Suprapubic skin (tissue), 4 donors: ENCODE measurements at regions not wholly inside any gene's neighbourhood (a gene's known extent, or its start where the extent isn't known, plus 50 kb on each side); places are given as distances from the start of the nearest gene placed in this dataset.

Experiments
- DNase-seq, 2 donors: peaks; one replicate each; pipeline ENCODE4 v3.0.0-alpha.2; 2019; ENCODE audit warnings: low spot score in 2 of 2
- H3K27ac ChIP-seq: fragments of 200-600 bp; sonication (generic); one replicate; pipeline ENCODE4 v1.5.1; 2019
- H3K27me3 ChIP-seq: fragments of 200-600 bp; sonication (generic); one replicate; pipeline ENCODE4 v1.5.1; 2019
- H3K36me3 ChIP-seq: fragments of 200-600 bp; sonication (generic); one replicate; pipeline ENCODE4 v1.5.1; 2019
- H3K4me1 ChIP-seq: fragments of 200-600 bp; sonication (generic); one replicate; pipeline ENCODE4 v1.5.1; 2019
- H3K4me3 ChIP-seq: fragments of 200-600 bp; sonication (generic); one replicate; pipeline ENCODE4 v1.5.1; 2019; ENCODE audit warnings: mild to moderate bottlenecking
- H3K9me3 ChIP-seq: fragments of 200-600 bp; sonication (generic); one replicate; pipeline ENCODE4 v1.5.1; 2019
- EP300 ChIP-seq: sonication (generic); formaldehyde crosslinking; IDR thresholded peaks from one replicate; pipeline ENCODE4 v1.6.1; 2017; ENCODE audit warnings: antibody characterized with exemption
- POLR2A ChIP-seq, 2 donors: fragments of 450-650 bp; IDR thresholded peaks; one replicate each; pipeline ENCODE4 v1.6.1; 2017; ENCODE audit warnings: antibody characterized with exemption in 2 of 2, mild to moderate bottlenecking in 2 of 2, moderate library complexity in 2 of 2
- POLR2AphosphoS5 ChIP-seq, 3 donors: sonication (generic); formaldehyde crosslinking; IDR thresholded peaks; one replicate each; pipeline ENCODE4 v1.6.1; 2017; ENCODE audit warnings: antibody characterized with exemption in 3 of 3
- WGBS: methylation state at CpG from one replicate; pipeline ENCODE4 v1.1.5; 2018; 5-methylcytosine and 5-hydroxymethylcytosine counted together
- TF ChIP-seq, protein P1 (sequence below), 2 donors: fragments of 200-600 bp in 1 of 2; fragments of 450-650 bp in 1 of 2; sonication (generic) in 1 of 2; IDR thresholded peaks; one replicate each; pipeline ENCODE4 v1.5.1; 2016 to 2019; ENCODE audit warnings: antibody characterized with exemption in 2 of 2, mild to moderate bottlenecking in 1 of 2, moderate library complexity in 1 of 2

DNA sequence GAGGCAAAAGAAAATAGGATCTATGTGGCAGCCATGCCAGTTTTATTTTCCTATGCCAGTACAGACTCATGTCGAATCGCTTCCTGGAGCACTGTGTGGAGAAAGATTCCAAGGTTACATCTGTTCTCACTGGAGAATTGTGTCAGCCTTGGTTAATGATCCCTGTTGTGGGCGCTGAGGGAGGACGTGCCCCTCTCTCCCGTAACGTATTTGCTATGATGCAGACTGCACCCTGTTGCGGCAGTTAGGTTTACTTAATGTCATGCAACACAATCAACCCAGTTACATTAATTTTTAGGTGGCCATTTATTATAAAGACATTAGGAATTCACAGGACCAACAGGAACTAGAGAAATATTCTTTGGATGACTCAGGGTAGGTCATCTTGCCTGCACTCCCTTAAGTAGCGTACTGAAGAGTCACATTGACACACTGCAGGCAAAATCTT is 892.9 kb downstream of the EFNB2 start:
- no peak for TF ChIP-seq EP300
- TF ChIP-seq, protein P1, sequence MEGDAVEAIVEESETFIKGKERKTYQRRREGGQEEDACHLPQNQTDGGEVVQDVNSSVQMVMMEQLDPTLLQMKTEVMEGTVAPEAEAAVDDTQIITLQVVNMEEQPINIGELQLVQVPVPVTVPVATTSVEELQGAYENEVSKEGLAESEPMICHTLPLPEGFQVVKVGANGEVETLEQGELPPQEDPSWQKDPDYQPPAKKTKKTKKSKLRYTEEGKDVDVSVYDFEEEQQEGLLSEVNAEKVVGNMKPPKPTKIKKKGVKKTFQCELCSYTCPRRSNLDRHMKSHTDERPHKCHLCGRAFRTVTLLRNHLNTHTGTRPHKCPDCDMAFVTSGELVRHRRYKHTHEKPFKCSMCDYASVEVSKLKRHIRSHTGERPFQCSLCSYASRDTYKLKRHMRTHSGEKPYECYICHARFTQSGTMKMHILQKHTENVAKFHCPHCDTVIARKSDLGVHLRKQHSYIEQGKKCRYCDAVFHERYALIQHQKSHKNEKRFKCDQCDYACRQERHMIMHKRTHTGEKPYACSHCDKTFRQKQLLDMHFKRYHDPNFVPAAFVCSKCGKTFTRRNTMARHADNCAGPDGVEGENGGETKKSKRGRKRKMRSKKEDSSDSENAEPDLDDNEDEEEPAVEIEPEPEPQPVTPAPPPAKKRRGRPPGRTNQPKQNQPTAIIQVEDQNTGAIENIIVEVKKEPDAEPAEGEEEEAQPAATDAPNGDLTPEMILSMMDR (IDR thresholded peaks at IDR 0.05) = no peak
- H3K4me3 ChIP-seq = no peak overlapping the region
- no peak overlapping the region for H3K27ac ChIP-seq
- H3K36me3 ChIP-seq = no peaks in the 10 kb centered on the region
- no peaks in the 10 kb centered on the region for H3K4me1 ChIP-seq
- no peak for DNase-seq
- H3K27me3 ChIP-seq = no peaks in the 10 kb centered on the region
- no peaks in the 10 kb centered on the region for H3K9me3 ChIP-seq
- WGBS = 92% methylated on average over 8 of the region's 8 CpGs

DNA sequence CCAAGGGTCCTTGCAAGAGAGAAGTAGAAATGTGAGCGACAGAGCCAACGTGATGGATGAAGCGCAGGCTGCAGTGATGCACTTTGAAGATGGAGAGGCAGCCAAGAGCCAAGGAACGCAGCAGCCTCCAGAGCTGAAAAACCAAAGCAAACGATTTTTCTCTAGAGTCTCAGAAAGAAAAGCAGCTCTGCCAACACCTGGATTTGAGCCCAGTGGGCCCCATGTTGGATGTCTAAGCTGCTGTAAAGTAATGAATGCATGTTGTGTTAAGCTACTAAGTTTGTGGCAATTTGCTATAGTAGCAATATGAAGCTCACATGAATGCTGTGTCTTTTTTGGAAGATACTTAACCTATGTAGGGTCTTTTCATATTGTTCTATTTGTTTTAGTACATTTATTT is 894.3 kb downstream of the EFNB2 start:
- WGBS = 71% methylated on average over 5 of the region's 5 CpGs
- DNase-seq = no peak

DNA sequence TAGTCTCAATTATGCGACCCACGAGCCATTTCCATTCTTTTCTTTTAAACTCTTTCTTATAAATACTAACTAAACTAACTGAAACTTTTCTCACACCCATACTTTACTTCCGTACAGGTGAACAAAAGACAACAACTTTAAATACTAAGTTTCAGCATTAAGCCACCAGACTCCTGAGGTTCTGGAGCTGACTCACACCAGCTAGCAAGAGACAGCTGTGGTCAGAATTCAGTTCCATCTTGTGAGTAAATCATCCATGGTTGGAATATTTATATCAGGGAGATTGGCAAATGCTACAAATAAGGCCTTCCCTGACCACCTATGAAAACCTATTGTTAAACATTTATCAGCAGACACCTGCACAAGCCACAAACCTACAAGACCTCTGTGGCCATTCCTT is 897.0 kb downstream of the EFNB2 start:
- Histone ChIP-seq H3K4me1 (no peaks in the 10 kb centered on the region), H3K4me3 (no peak overlapping the region), H3K27ac (no peak overlapping the region), H3K9me3 (no peaks in the 10 kb centered on the region), H3K27me3 (no peaks in the 10 kb centered on the region), H3K36me3 (no peaks in the 10 kb centered on the region)
- no peak for TF ChIP-seq POLR2A (IDR thresholded peaks at IDR 0.05)
- 91% methylated on average over 3 of the region's 3 CpGs for WGBS
- DNase-seq = no peak

More for the DNA sequence above, 894.3 kb downstream of the EFNB2 start:
- no peak for TF ChIP-seq EP300
- no peak for TF ChIP-seq POLR2AphosphoS5 (IDR thresholded peaks at IDR 0.05)
- TF ChIP-seq, protein P1 (IDR thresholded peaks at IDR 0.05) = no peak
- TF ChIP-seq POLR2A (IDR thresholded peaks at IDR 0.05) = no peak
- Histone ChIP-seq H3K27me3 (no peaks in the 10 kb centered on the region), H3K4me1 (no peaks in the 10 kb centered on the region), H3K9me3 (no peaks in the 10 kb centered on the region), H3K4me3 (no peak overlapping the region), H3K27ac (no peak overlapping the region), H3K36me3 (no peaks in the 10 kb centered on the region)

DNA sequence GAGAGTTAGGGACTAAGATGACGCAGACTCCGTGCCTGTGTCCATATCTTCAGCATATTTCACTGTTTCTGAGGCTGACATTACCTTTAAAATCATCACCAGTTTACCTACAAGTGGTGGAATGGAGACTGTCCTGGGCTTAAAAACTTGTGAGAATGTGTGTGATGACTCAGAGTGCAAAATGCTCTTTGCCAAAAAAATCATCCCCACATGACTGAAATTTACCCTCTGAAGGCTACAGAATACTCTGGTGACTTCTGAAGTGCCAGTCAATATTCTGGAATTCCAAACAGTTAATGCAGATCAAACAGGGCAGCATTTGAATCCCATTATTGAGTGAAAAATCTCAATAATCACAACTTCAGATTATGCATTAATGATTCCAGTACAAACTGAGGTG is 901.4 kb downstream of the EFNB2 start:
- Histone ChIP-seq H3K4me3 (no peak overlapping the region), H3K27ac (no peak overlapping the region), H3K9me3 (no peaks in the 10 kb centered on the region), H3K27me3 (peaks cover 3% of the 10 kb centered on the region), H3K36me3 (no peaks in the 10 kb centered on the region), H3K4me1 (no peaks in the 10 kb centered on the region)
- no peak for TF ChIP-seq POLR2A (IDR thresholded peaks at IDR 0.05)
- TF ChIP-seq, protein P1 (IDR thresholded peaks at IDR 0.05) = no peak
- TF ChIP-seq POLR2AphosphoS5 (IDR thresholded peaks at IDR 0.05) = no peak
- no peak for TF ChIP-seq EP300
- WGBS = 84% methylated on average over 2 of the region's 2 CpGs
- no peak for DNase-seq

DNA sequence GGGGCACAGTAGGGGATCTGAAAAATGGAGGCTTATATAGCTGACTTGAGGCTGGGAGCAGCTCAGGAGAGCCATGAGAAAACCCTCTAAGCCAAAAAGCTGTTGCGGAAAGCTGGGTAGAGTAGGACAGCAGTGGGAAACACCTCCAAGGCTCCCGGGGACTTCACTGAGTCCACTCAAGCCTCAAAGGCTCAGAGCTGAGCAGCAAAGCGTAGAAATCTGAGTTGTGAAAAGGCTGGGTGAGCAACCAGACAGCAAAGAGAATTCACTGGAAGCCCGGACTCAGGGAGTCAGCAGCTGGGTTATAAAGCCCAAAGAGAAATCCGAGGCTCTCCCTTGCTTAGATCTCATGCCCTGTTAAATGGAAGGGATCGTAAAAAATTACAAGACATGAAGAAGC is 905.0 kb downstream of the EFNB2 start:
- 86% methylated on average over 6 of the region's 6 CpGs for WGBS
- Histone ChIP-seq H3K27me3 (peaks cover 3% of the 10 kb centered on the region), H3K4me1 (no peaks in the 10 kb centered on the region), H3K36me3 (no peaks in the 10 kb centered on the region), H3K9me3 (no peaks in the 10 kb centered on the region), H3K27ac (no peak overlapping the region), H3K4me3 (no peak overlapping the region)
- no peak for TF ChIP-seq POLR2A (IDR thresholded peaks at IDR 0.05)
- no peak for TF ChIP-seq EP300
- no peak for TF ChIP-seq POLR2AphosphoS5 (IDR thresholded peaks at IDR 0.05)
- TF ChIP-seq, protein P1 (IDR thresholded peaks at IDR 0.05) = no peak
- DNase-seq = no peak

DNA sequence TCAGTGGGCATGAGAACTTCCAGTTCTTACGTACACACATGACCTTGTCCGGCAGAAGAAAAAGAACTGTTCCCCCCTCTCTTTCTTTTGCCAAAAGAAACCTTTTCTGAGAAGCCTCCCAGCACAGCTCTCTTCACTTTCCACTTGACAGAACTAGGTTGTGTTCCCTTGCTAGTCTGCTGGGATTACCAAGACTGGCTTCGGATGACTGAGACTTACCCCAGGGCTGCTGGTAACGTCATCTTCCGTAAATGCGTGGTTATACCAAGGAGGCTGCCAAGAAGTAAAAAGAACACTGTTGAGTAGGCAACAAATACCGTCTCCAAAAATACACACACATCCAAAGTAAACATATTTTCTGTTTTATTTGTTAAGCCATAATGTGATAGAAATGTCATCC is 908.2 kb downstream of the EFNB2 start:
- H3K4me1 ChIP-seq = no peaks in the 10 kb centered on the region

More for the DNA sequence above, 908.2 kb downstream of the EFNB2 start:
- H3K4me3 ChIP-seq = no peak overlapping the region
- no peaks in the 10 kb centered on the region for H3K9me3 ChIP-seq
- no peak for TF ChIP-seq POLR2AphosphoS5 (IDR thresholded peaks at IDR 0.05)
- no peak for TF ChIP-seq POLR2A (IDR thresholded peaks at IDR 0.05)
- TF ChIP-seq, protein P1 (IDR thresholded peaks at IDR 0.05) = no peak
- TF ChIP-seq EP300 = no peak
- no peak for DNase-seq
- no peak overlapping the region for H3K27ac ChIP-seq
- no peaks in the 10 kb centered on the region for H3K36me3 ChIP-seq
- WGBS = 69% methylated on average over 7 of the region's 7 CpGs
- H3K27me3 ChIP-seq = peaks cover 3% of the 10 kb centered on the region
